ENCODE measurements at regions not wholly inside any gene's neighbourhood (a gene's known extent, or its start where the extent isn't known, plus 50 kb on each side); places are given as distances from the start of the nearest gene placed in this dataset.

DNA sequence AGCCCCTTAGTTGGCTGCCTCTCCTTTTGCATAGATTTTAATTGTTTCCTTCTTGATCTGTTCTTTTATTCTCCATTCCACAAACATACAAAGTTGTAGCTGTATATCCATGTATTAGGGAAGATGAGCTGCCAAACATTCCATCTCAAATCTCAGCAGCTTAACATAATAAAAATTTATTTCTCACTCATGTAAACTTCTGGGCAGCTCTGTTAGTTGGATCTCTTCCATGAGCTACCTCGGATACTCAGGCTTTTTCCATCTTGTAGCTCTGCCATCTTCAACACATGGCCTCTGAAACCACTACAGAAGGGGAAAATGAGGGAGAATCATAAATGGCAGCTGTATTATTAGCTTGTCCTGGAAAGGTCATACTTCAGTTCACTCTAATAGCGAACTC lies 149.4 kb upstream of the BMP2 start:
- Histone ChIP-seq H3K79me1 (ENCODE audit: low read depth, low read length) (no peaks in the 10 kb centered on the region), H2BK12ac (ENCODE audit: low read length) (no peak overlapping the region), H3K23ac (ENCODE audit: low read depth, low read length, poor library complexity) (no peak overlapping the region), H3K4me3 (ENCODE audit: low read length in 2 of 2) (no peak overlapping the region), H2BK15ac (ENCODE audit: low read length) (no peak overlapping the region), H3K36me3 (replicated peaks in 1 of 2; ENCODE audit: control insufficient read depth in 2 of 2, insufficient read depth in 2 of 2, low read length in 2 of 2) (no peaks in the 10 kb centered on the region), H2AK5ac (ENCODE audit: low read depth, low read length) (no peak overlapping the region), H3K14ac (ENCODE audit: low read length) (no peak overlapping the region), H2BK5ac (ENCODE audit: low read length) (no peak overlapping the region), H3K27me3 (ENCODE audit: control insufficient read depth in 3 of 3, insufficient read depth in 3 of 3, low read depth in 1 of 3, low read length in 3 of 3) (no peaks in the 10 kb centered on the region), H3K4ac (ENCODE audit: low read length) (no peak overlapping the region), H3K9ac (ENCODE audit: low read depth, low read length, poor library complexity) (no peak overlapping the region), H3K18ac (ENCODE audit: low read length) (no peak overlapping the region), H3K27ac (replicated peaks; ENCODE audit: low read length) (no peak overlapping the region), H2AFZ (ENCODE audit: low read length) (no peak overlapping the region), H3K4me1 (ENCODE audit: control insufficient read depth in 2 of 2, insufficient read depth in 1 of 2, low read depth in 1 of 2, low read length in 2 of 2) (no peaks in the 10 kb centered on the region), H4K8ac (ENCODE audit: low read depth, low read length) (no peak overlapping the region), H4K91ac (ENCODE audit: low read depth, low read length, poor library complexity) (no peak overlapping the region), H3K4me2 (ENCODE audit: insufficient read depth, low read length, poor library complexity, severe bottlenecking) (no peak overlapping the region), H2BK120ac (ENCODE audit: low read depth, low read length) (no peak overlapping the region), H3K9me3 (replicated peaks in 1 of 2; ENCODE audit: control insufficient read depth in 2 of 2, insufficient read depth in 1 of 2, low read depth in 1 of 2, low read length in 2 of 2) (no peaks in the 10 kb centered on the region)
- WGBS, 2 donors (ENCODE audit: extremely low coverage in 2 of 2, insufficient read length in 2 of 2, insufficient replicate concordance in 1 of 2): no CpG with 5 or more reads among the region's 2 CpGs
- DNase-seq (ENCODE audit: low spot score): no peak

DNA sequence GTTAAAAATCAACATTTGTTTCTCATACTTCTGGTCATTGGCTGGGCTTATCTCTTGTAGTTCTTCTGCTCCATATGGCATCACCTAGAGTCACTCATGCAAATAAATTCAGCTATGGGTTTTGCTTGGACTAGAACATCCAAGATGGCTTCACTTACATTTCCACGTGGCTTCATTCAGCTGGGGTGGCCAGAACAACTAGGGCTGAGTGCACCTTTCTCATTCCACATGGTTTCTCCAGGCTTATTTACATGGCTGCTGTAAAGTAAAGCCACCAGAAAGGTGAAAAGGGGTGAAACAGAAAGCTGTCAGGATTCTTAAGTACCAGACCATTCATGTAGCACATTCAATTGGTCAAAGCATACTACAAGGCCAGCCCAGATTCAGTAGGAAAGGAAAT lies 151.1 kb upstream of the BMP2 start:
- no peaks in the 10 kb centered on the region for H3K27me3 ChIP-seq (ENCODE audit: control insufficient read depth in 3 of 3, insufficient read depth in 3 of 3, low read depth in 1 of 3, low read length in 3 of 3)
- no peak overlapping the region for H4K8ac ChIP-seq (ENCODE audit: low read depth, low read length)
- no peak overlapping the region for H2BK5ac ChIP-seq (ENCODE audit: low read length)
- H3K9me3 ChIP-seq (replicated peaks in 1 of 2; ENCODE audit: control insufficient read depth in 2 of 2, insufficient read depth in 1 of 2, low read depth in 1 of 2, low read length in 2 of 2): no peaks in the 10 kb centered on the region
- no peak overlapping the region for H2AFZ ChIP-seq (ENCODE audit: low read length)
- H4K91ac ChIP-seq (ENCODE audit: low read depth, low read length, poor library complexity): no peak overlapping the region
- no peak overlapping the region for H3K4ac ChIP-seq (ENCODE audit: low read length)
- H3K23ac ChIP-seq (ENCODE audit: low read depth, low read length, poor library complexity): no peak overlapping the region
- no peak overlapping the region for H2BK120ac ChIP-seq (ENCODE audit: low read depth, low read length)
- H3K4me3 ChIP-seq (ENCODE audit: low read length in 2 of 2): no peak overlapping the region
- no peak overlapping the region for H3K27ac ChIP-seq (replicated peaks; ENCODE audit: low read length)
- no peaks in the 10 kb centered on the region for H3K79me1 ChIP-seq (ENCODE audit: low read depth, low read length)
- no peak overlapping the region for H3K4me2 ChIP-seq (ENCODE audit: insufficient read depth, low read length, poor library complexity, severe bottlenecking)
- no peak overlapping the region for H2BK12ac ChIP-seq (ENCODE audit: low read length)
- no peaks in the 10 kb centered on the region for H3K4me1 ChIP-seq (ENCODE audit: control insufficient read depth in 2 of 2, insufficient read depth in 1 of 2, low read depth in 1 of 2, low read length in 2 of 2)
- H2BK15ac ChIP-seq (ENCODE audit: low read length): no peak overlapping the region
- no peaks in the 10 kb centered on the region for H3K36me3 ChIP-seq (replicated peaks in 1 of 2; ENCODE audit: control insufficient read depth in 2 of 2, insufficient read depth in 2 of 2, low read length in 2 of 2)
- DNase-seq (ENCODE audit: low spot score): no peak
- no peak overlapping the region for H3K14ac ChIP-seq (ENCODE audit: low read length)
- no peak overlapping the region for H3K18ac ChIP-seq (ENCODE audit: low read length)
- no peak overlapping the region for H3K9ac ChIP-seq (ENCODE audit: low read depth, low read length, poor library complexity)
- no CpG with 5 or more reads among the region's 1 CpG for WGBS, 2 donors (ENCODE audit: extremely low coverage in 2 of 2, insufficient read length in 2 of 2, insufficient replicate concordance in 1 of 2)
- no peak overlapping the region for H2AK5ac ChIP-seq (ENCODE audit: low read depth, low read length)

DNA sequence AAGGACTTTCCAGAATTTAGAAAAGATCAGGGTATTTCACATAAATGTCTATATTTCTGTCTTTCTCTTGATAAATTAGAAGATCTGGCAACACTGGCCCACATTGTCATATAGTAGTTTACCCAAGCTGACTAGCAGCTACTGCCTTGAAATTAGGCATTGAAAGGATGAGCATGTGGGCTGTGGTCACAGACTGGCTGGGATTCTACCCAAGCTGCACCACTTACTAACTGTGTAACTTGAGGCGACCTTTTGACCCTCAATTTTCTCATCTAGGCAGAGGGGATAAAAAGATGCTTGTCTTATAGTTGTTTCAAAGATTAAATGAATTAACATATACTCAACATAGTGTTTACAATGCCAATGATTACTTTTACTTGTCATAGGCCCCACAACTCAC lies 152.7 kb upstream of the BMP2 start:
- Histone ChIP-seq H3K18ac (ENCODE audit: low read length) (no peak overlapping the region), H3K23ac (ENCODE audit: low read depth, low read length, poor library complexity) (no peak overlapping the region), H3K9me3 (replicated peaks in 1 of 2; ENCODE audit: control insufficient read depth in 2 of 2, insufficient read depth in 1 of 2, low read depth in 1 of 2, low read length in 2 of 2) (no peaks in the 10 kb centered on the region), H2BK120ac (ENCODE audit: low read depth, low read length) (no peak overlapping the region), H3K9ac (ENCODE audit: low read depth, low read length, poor library complexity) (no peak overlapping the region), H3K36me3 (replicated peaks in 1 of 2; ENCODE audit: control insufficient read depth in 2 of 2, insufficient read depth in 2 of 2, low read length in 2 of 2) (no peaks in the 10 kb centered on the region), H3K27me3 (ENCODE audit: control insufficient read depth in 3 of 3, insufficient read depth in 3 of 3, low read depth in 1 of 3, low read length in 3 of 3) (no peaks in the 10 kb centered on the region), H4K91ac (ENCODE audit: low read depth, low read length, poor library complexity) (no peak overlapping the region), H3K14ac (ENCODE audit: low read length) (no peak overlapping the region), H3K79me1 (ENCODE audit: low read depth, low read length) (no peaks in the 10 kb centered on the region), H2AFZ (ENCODE audit: low read length) (no peak overlapping the region), H3K27ac (replicated peaks; ENCODE audit: low read length) (no peak overlapping the region), H3K4me3 (ENCODE audit: low read length in 2 of 2) (no peak overlapping the region), H2BK5ac (ENCODE audit: low read length) (no peak overlapping the region), H3K4me2 (ENCODE audit: insufficient read depth, low read length, poor library complexity, severe bottlenecking) (no peak overlapping the region), H2BK12ac (ENCODE audit: low read length) (no peak overlapping the region), H2AK5ac (ENCODE audit: low read depth, low read length) (no peak overlapping the region), H3K4ac (ENCODE audit: low read length) (no peak overlapping the region), H3K4me1 (ENCODE audit: control insufficient read depth in 2 of 2, insufficient read depth in 1 of 2, low read depth in 1 of 2, low read length in 2 of 2) (no peaks in the 10 kb centered on the region), H4K8ac (ENCODE audit: low read depth, low read length) (no peak overlapping the region), H2BK15ac (ENCODE audit: low read length) (no peak overlapping the region)
- DNase-seq (ENCODE audit: low spot score): no peak
- WGBS, 2 donors (ENCODE audit: extremely low coverage in 2 of 2, insufficient read length in 2 of 2, insufficient replicate concordance in 1 of 2): no CpG with 5 or more reads among the region's 1 CpG

DNA sequence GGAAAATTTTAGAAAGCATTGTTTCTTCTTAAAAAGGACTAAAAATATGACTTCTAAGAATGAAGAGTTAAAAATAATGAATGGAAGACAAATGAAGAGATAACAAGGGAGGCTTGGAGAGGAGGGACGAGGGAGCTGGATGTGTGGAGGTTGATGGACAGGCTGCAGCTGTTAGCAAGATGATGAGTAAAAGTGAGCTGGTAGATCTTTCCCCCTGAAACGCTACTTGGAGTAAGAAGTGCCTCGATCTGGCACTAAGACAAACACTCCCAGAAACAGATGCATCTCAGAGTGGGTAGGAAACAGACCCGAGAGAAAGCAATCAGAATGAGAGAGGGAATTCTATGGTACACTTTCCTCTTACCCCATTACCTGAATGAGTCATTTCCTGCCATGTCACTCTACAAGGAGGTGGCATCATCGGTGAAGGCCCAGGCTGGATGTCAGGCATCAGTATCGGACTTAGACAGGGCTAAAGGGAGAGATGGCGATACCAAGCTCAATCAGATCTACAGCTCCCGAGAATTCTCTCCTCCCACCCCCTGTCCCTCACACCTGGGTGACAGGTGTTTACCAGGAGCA lies 154.1 kb upstream of the BMP2 start:
- Histone ChIP-seq H3K14ac (ENCODE audit: low read length) (no peak overlapping the region), H3K4me2 (ENCODE audit: insufficient read depth, low read length, poor library complexity, severe bottlenecking) (no peak overlapping the region), H2AFZ (ENCODE audit: low read length) (no peak overlapping the region), H3K79me1 (ENCODE audit: low read depth, low read length) (no peaks in the 10 kb centered on the region), H3K9me3 (replicated peaks in 1 of 2; ENCODE audit: control insufficient read depth in 2 of 2, insufficient read depth in 1 of 2, low read depth in 1 of 2, low read length in 2 of 2) (no peaks in the 10 kb centered on the region), H3K4me3 (ENCODE audit: low read length in 2 of 2) (no peak overlapping the region), H3K4me1 (ENCODE audit: control insufficient read depth in 2 of 2, insufficient read depth in 1 of 2, low read depth in 1 of 2, low read length in 2 of 2) (no peaks in the 10 kb centered on the region), H2AK5ac (ENCODE audit: low read depth, low read length) (no peak overlapping the region), H3K9ac (ENCODE audit: low read depth, low read length, poor library complexity) (no peak overlapping the region), H2BK12ac (ENCODE audit: low read length) (no peak overlapping the region), H3K27me3 (ENCODE audit: control insufficient read depth in 3 of 3, insufficient read depth in 3 of 3, low read depth in 1 of 3, low read length in 3 of 3) (no peaks in the 10 kb centered on the region), H2BK120ac (ENCODE audit: low read depth, low read length) (no peak overlapping the region), H3K23ac (ENCODE audit: low read depth, low read length, poor library complexity) (no peak overlapping the region), H4K91ac (ENCODE audit: low read depth, low read length, poor library complexity) (no peak overlapping the region), H3K4ac (ENCODE audit: low read length) (no peak overlapping the region), H2BK15ac (ENCODE audit: low read length) (no peak overlapping the region), H3K27ac (replicated peaks; ENCODE audit: low read length) (no peak overlapping the region), H2BK5ac (ENCODE audit: low read length) (no peak overlapping the region), H3K18ac (ENCODE audit: low read length) (no peak overlapping the region), H4K8ac (ENCODE audit: low read depth, low read length) (no peak overlapping the region), H3K36me3 (replicated peaks in 1 of 2; ENCODE audit: control insufficient read depth in 2 of 2, insufficient read depth in 2 of 2, low read length in 2 of 2) (no peaks in the 10 kb centered on the region)
- DNase-seq (ENCODE audit: low spot score): no peak
- WGBS, 2 donors (ENCODE audit: extremely low coverage in 2 of 2, insufficient read length in 2 of 2, insufficient replicate concordance in 1 of 2): no CpG with 5 or more reads among the region's 8 CpGs
